H9 (cell line): ENCODE measurements at regions not wholly inside any gene's neighbourhood (a gene's known extent, or its start where the extent isn't known, plus 50 kb on each side); places are given as distances from the start of the nearest gene placed in this dataset.
A peak's percentile ranks its signal among the peaks of the same experiment; 100 is the strongest.

Source experiments
- DNase-seq: peaks from one replicate; pipeline ENCODE4 v3.0.0-alpha.2; 2017
- H2AFZ ChIP-seq: one replicate; pipeline ENCODE4 v1.6.1; 2013; ENCODE audit warnings: mild to moderate bottlenecking, low read length, control low read depth, moderate library complexity
- H2AK5ac ChIP-seq: 2 replicates; pipeline ENCODE4 v1.6.1; 2013; ENCODE audit warnings: low read length, control low read depth, mixed read lengths; ENCODE audit not compliant: insufficient read length
- H2BK120ac ChIP-seq: one replicate; pipeline ENCODE4 v1.6.1; 2013; ENCODE audit warnings: low read depth, mild to moderate bottlenecking, low read length, control low read depth, inconsistent platforms; ENCODE audit not compliant: poor library complexity, severe bottlenecking
- H2BK12ac ChIP-seq: 2 replicates; pipeline ENCODE4 v1.6.1; 2013; ENCODE audit warnings: low read length, control low read depth, mixed read lengths, low read depth; ENCODE audit not compliant: insufficient read length
- H2BK15ac ChIP-seq: 2 replicates; pipeline ENCODE4 v1.6.1; 2013; ENCODE audit warnings: low read depth, low read length, control low read depth
- H2BK20ac ChIP-seq: one replicate; pipeline ENCODE4 v1.6.1; 2013; ENCODE audit warnings: low read depth, mild to moderate bottlenecking, low read length, control low read depth, inconsistent platforms; ENCODE audit not compliant: poor library complexity, severe bottlenecking
- H2BK5ac ChIP-seq: 2 replicates; pipeline ENCODE4 v1.6.1; 2013; ENCODE audit warnings: low read length, control low read depth, mixed read lengths; ENCODE audit not compliant: insufficient read length
- H3K14ac ChIP-seq: 2 replicates; pipeline ENCODE4 v1.6.1; 2013; ENCODE audit warnings: low read length, control low read depth; ENCODE audit not compliant: insufficient read depth
- H3K18ac ChIP-seq: 2 replicates; pipeline ENCODE4 v1.6.1; 2013; ENCODE audit warnings: low read depth, mild to moderate bottlenecking, mixed read lengths, low read length, control low read depth; ENCODE audit not compliant: insufficient read length
- H3K23ac ChIP-seq: 2 replicates; pipeline ENCODE4 v1.6.1; 2013; ENCODE audit warnings: low read length, control low read depth, mixed read lengths, low read depth; ENCODE audit not compliant: insufficient read length
- H3K23me2 ChIP-seq: 2 replicates; pipeline ENCODE4 v1.6.1; 2013; ENCODE audit warnings: low read depth, mild to moderate bottlenecking, mixed read lengths, low read length, control low read depth; ENCODE audit not compliant: insufficient read length, poor library complexity, severe bottlenecking
- H3K27ac ChIP-seq: 2 replicates; pipeline ENCODE4 v1.5.1; 2013; ENCODE audit warnings: low read length, control low read depth, mixed read lengths, low read depth; ENCODE audit not compliant: insufficient read length
- H3K27me3 ChIP-seq: 2 replicates; pipeline ENCODE4 v1.6.1; 2013; ENCODE audit warnings: low read length, control low read depth, inconsistent platforms; ENCODE audit not compliant: insufficient read depth
- H3K4ac ChIP-seq: 2 replicates; pipeline ENCODE4 v1.6.1; 2013; ENCODE audit warnings: low read depth, mild to moderate bottlenecking, control low read depth, inconsistent platforms, low read length, moderate library complexity
- H3K4me1 ChIP-seq: 2 replicates; pipeline ENCODE4 v1.6.1; 2013; ENCODE audit warnings: low read length, control low read depth, inconsistent platforms; ENCODE audit not compliant: insufficient read depth
- H3K4me2 ChIP-seq: 2 replicates; pipeline ENCODE4 v1.6.1; 2013; ENCODE audit warnings: low read length, control low read depth, mixed read lengths; ENCODE audit not compliant: insufficient read length, insufficient read depth
- H3K56ac ChIP-seq: 2 replicates; pipeline ENCODE4 v1.6.1; 2013; ENCODE audit warnings: low read depth, mild to moderate bottlenecking, mixed read lengths, low read length, control low read depth; ENCODE audit not compliant: insufficient read length
- H3K79me1 ChIP-seq: 2 replicates; pipeline ENCODE4 v1.6.1; 2013; ENCODE audit warnings: low read depth, mild to moderate bottlenecking, moderate library complexity, low read length, control low read depth, inconsistent platforms; ENCODE audit not compliant: insufficient read depth, poor library complexity, severe bottlenecking
- H3K79me2 ChIP-seq: 2 replicates; pipeline ENCODE4 v1.6.1; 2013; ENCODE audit warnings: low read length, control low read depth, inconsistent platforms; ENCODE audit not compliant: insufficient read depth
- H3K9ac ChIP-seq: 2 replicates; pipeline ENCODE4 v1.6.1; 2013; ENCODE audit warnings: low read length, control low read depth, mixed read lengths; ENCODE audit not compliant: insufficient read length; ENCODE audit errors: extremely low read depth
- H3K9me3 ChIP-seq: one replicate; pipeline ENCODE4 v1.6.1; 2013; ENCODE audit warnings: low read depth, low read length, inconsistent platforms; ENCODE audit not compliant: control insufficient read depth
- H3T11ph ChIP-seq: one replicate; pipeline ENCODE4 v1.6.1; 2013; ENCODE audit warnings: mild to moderate bottlenecking, low read length, control low read depth, inconsistent platforms
- H4K20me1 ChIP-seq: one replicate; pipeline ENCODE4 v1.6.1; 2013; ENCODE audit not compliant: control insufficient read depth, insufficient read length, insufficient read depth
- H4K5ac ChIP-seq: 2 replicates; pipeline ENCODE4 v1.6.1; 2013; ENCODE audit warnings: low read depth, mild to moderate bottlenecking, mixed read lengths, low read length, control low read depth; ENCODE audit not compliant: insufficient read length
- H4K8ac ChIP-seq: replicated peaks from 2 replicates; pipeline ENCODE4 v1.6.1; 2013; ENCODE audit warnings: low read length, control low read depth, mixed read lengths, low read depth; ENCODE audit not compliant: insufficient read length
- H4K91ac ChIP-seq: 2 replicates; pipeline ENCODE4 v1.6.1; 2013; ENCODE audit warnings: low read depth, mild to moderate bottlenecking, moderate library complexity, mixed read lengths, low read length, control low read depth; ENCODE audit not compliant: insufficient read length
- H3K27ac Mint-ChIP-seq, 3 experiments: 2 replicates in 2 of 3; 3 replicates in 1 of 3; pipeline ENCODE4 v1.8.0; 2020 to 2021; ENCODE audit warnings: mixed read lengths in 3 of 3, mild to moderate bottlenecking in 1 of 3, moderate library complexity in 1 of 3
- H3K27me3 Mint-ChIP-seq: 2 replicates; pipeline ENCODE4 v1.8.0; 2021; ENCODE audit warnings: low read depth, mild to moderate bottlenecking, moderate library complexity, mixed read lengths
- H3K36me3 Mint-ChIP-seq, 3 experiments: 2 replicates in 2 of 3; 3 replicates in 1 of 3; pipeline ENCODE4 v1.8.0; 2020 to 2021; ENCODE audit warnings: low read depth in 3 of 3, mixed read lengths in 3 of 3; ENCODE audit not compliant: insufficient read depth in 1 of 3
- H3K4me1 Mint-ChIP-seq, 2 experiments: 2 replicates each; pipeline ENCODE4 v1.8.0; 2020; ENCODE audit warnings: mixed read lengths in 2 of 2
- H3K4me3 Mint-ChIP-seq, 2 experiments: 2 replicates in 1 of 2; 3 replicates in 1 of 2; pipeline ENCODE4 v1.8.0; 2020 to 2021; ENCODE audit warnings: mild to moderate bottlenecking in 2 of 2, mixed read lengths in 2 of 2, moderate library complexity in 1 of 2
- H3K9me3 Mint-ChIP-seq, 2 experiments: 2 replicates in 1 of 2; 3 replicates in 1 of 2; pipeline ENCODE4 v1.8.0; 2020; ENCODE audit warnings: mild to moderate bottlenecking in 2 of 2, mixed read lengths in 2 of 2, moderate library complexity in 1 of 2
- CTCF ChIP-seq: fragments of 200-600 bp; sonication (generic); conservative IDR thresholded peaks from 3 replicates; pipeline ENCODE4 v1.8.0; 2021; ENCODE audit warnings: antibody characterized with exemption, mild to moderate bottlenecking
- WGBS: extraction: QIAGEN DNeasy Blood & Tissue Kit; methylation state at CpG from one replicate; pipeline ENCODE4 v1.1.7; 2013; ENCODE audit warnings: missing lambda C conversion rate, low lambda C conversion rate, mixed read lengths; ENCODE audit not compliant: insufficient read length; ENCODE audit errors: extremely low coverage; 5-methylcytosine and 5-hydroxymethylcytosine counted together

DNA sequence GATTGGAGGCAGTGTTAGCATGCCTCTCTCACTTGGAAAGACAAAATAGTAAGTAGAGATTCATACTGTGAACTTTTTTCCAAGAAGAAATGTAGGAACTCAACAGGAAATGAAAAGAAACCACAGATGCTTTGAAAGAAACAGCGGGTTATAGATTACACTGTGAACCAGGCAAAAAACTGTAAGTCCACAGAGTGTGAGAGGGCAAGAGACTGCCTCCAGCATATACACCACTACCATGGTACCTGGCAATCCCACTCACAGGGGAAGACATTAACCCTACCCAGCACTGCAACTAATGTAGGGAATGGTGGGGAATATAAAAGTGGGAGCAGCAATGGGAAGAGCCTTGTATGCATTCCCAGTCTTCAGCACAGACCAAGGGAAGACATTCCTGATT, 150.6 kb upstream of the GALNT5 start:
- Histone ChIP-seq H3K14ac (no peak overlapping the region), H2BK20ac (no peak overlapping the region), H3K4me2 (no peak overlapping the region), H3K9me3 (no peaks in the 10 kb centered on the region), H3K27me3 (no peaks in the 10 kb centered on the region), H3K18ac (no peak overlapping the region), H4K91ac (no peak overlapping the region), H3K23me2 (no peaks in the 10 kb centered on the region), H3T11ph (no peak overlapping the region), H4K8ac (no peak overlapping the region), H4K5ac (no peak overlapping the region), H2AFZ (no peak overlapping the region), H2BK120ac (no peak overlapping the region), H3K56ac (no peak overlapping the region), H3K4ac (no peak overlapping the region), H2BK5ac (no peak overlapping the region), H3K27ac (no peak overlapping the region), H2BK15ac (no peak overlapping the region), H3K4me1 (no peaks in the 10 kb centered on the region), H4K20me1 (no peaks in the 10 kb centered on the region), H3K23ac (no peak overlapping the region), H3K9ac (no peak overlapping the region), H3K79me2 (no peaks in the 10 kb centered on the region), H2BK12ac (no peak overlapping the region), H3K79me1 (no peaks in the 10 kb centered on the region), H2AK5ac (no peak overlapping the region)
- Mint-ChIP-seq H3K4me3 (no peak overlapping the region), H3K9me3 (peaks cover 3 to 8% of the 10 kb centered on the region in 2 experiments; a peak in 2 of 5 replicates), H3K27me3 (no peaks in the 10 kb centered on the region), H3K27ac (peak overlapping the region in 1 of 3 experiments; percentile 40; a peak in 1 of 7 replicates), H3K36me3 (peaks cover 0 to 9% (median 0%) of the 10 kb centered on the region in 3 experiments; a peak in 1 of 7 replicates), H3K4me1 (peaks cover 3% of the 10 kb centered on the region in 2 experiments; a peak in 2 of 4 replicates)
- no CpG with 5 or more reads among the region's 1 CpG for WGBS
- no peak for TF ChIP-seq CTCF
- no peak for DNase-seq
